Testis (tissue), 2 donors: ENCODE measurements at regions not wholly inside any gene's neighbourhood (a gene's known extent, or its start where the extent isn't known, plus 50 kb on each side); places are given as distances from the start of the nearest gene placed in this dataset.

ENCODE experiments used
- POLR2A ChIP-seq: fragments of 450-650 bp; IDR thresholded peaks from one replicate; pipeline ENCODE4 v1.6.1; 2017; ENCODE audit warnings: antibody characterized with exemption, mild to moderate bottlenecking, moderate library complexity
- TF ChIP-seq, protein P1 (sequence below), 3 experiments: fragments of 450-650 bp in 2 of 3; fragments of 200-600 bp in 1 of 3; sonication (generic) in 1 of 3; IDR thresholded peaks; one replicate each; pipeline ENCODE4 v1.5.1; 2016 to 2019; ENCODE audit warnings: antibody characterized with exemption in 3 of 3, mild to moderate bottlenecking in 2 of 3, moderate library complexity in 1 of 3

DNA sequence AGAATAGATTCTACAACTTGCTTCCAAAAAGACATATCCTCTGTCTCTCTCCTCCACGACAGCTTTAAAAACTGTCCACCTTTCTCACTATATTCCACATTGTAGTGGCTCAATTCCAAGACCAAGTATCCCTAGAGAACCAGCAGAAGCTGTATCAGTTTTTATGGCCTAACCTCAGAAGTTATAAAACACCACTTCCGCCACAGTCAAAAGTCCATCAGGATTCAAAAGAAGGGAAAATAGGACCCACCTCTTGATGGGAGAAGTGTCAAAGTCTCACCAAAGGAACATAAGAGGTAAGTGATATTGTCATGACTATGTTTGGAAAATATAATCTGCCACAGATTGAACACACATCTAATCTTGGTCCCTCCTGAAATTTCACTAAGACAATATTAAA, 299.2 kb upstream of the RGMB start:
- TF ChIP-seq POLR2A = no peak
- TF ChIP-seq, protein P1, sequence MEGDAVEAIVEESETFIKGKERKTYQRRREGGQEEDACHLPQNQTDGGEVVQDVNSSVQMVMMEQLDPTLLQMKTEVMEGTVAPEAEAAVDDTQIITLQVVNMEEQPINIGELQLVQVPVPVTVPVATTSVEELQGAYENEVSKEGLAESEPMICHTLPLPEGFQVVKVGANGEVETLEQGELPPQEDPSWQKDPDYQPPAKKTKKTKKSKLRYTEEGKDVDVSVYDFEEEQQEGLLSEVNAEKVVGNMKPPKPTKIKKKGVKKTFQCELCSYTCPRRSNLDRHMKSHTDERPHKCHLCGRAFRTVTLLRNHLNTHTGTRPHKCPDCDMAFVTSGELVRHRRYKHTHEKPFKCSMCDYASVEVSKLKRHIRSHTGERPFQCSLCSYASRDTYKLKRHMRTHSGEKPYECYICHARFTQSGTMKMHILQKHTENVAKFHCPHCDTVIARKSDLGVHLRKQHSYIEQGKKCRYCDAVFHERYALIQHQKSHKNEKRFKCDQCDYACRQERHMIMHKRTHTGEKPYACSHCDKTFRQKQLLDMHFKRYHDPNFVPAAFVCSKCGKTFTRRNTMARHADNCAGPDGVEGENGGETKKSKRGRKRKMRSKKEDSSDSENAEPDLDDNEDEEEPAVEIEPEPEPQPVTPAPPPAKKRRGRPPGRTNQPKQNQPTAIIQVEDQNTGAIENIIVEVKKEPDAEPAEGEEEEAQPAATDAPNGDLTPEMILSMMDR (IDR thresholded peaks at IDR 0.05) = no peak
